Adrenal gland (tissue), 9 donors: ENCODE measurements at regions not wholly inside any gene's neighbourhood (a gene's known extent, or its start where the extent isn't known, plus 50 kb on each side); places are given as distances from the start of the nearest gene placed in this dataset.

Source experiments
- DNase-seq, 7 donors: peaks; one replicate each; pipeline ENCODE4 v3.0.0-alpha.2; 2019 to 2020
- H3K27ac ChIP-seq, 5 donors: fragments of 200-600 bp; sonication (generic) in 4 of 5; 1 replicate in 3 of 5; 2 replicates in 2 of 5; pipeline versions ENCODE4 v1.5.1 to v1.8.0; 2016 to 2020; ENCODE audit warnings: mild to moderate bottlenecking in 1 of 5
- H3K27me3 ChIP-seq: fragments of 200-600 bp; 2 replicates; pipeline ENCODE4 v1.8.0; 2021
- H3K36me3 ChIP-seq, 2 donors: fragments of 200-600 bp; replicated peaks in 1 of 2; 1 replicate in 1 of 2; 2 replicates in 1 of 2; pipeline versions ENCODE4 v1.5.1 to v1.8.0; 2018 to 2022
- H3K4me1 ChIP-seq, 2 donors: fragments of 200-600 bp; replicated peaks in 1 of 2; 1 replicate in 1 of 2; 2 replicates in 1 of 2; pipeline versions ENCODE4 v1.5.1 to v1.8.0; 2018 to 2021
- H3K4me3 ChIP-seq, 4 donors: fragments of 200-600 bp; sonication (generic) in 3 of 4; one replicate each; pipeline ENCODE4 v1.5.1; 2016 to 2018
- H3K9me3 ChIP-seq, 3 donors: fragments of 200-600 bp; sonication (generic) in 1 of 3; replicated peaks in 1 of 3; 1 replicate in 2 of 3; 2 replicates in 1 of 3; pipeline versions ENCODE4 v1.5.1 to v1.8.0; 2016 to 2021
- CTCF ChIP-seq, 6 experiments: fragments of 450-650 bp in 4 of 6; fragments of 200-600 bp in 2 of 6; sonication (generic) in 1 of 6; IDR thresholded peaks; 1 replicate in 5 of 6; 2 replicates in 1 of 6; pipeline versions ENCODE4 v1.5.1 to v1.8.0; 2016 to 2021; ENCODE audit warnings: antibody characterized with exemption in 6 of 6, mild to moderate bottlenecking in 2 of 6, moderate library complexity in 1 of 6
- POLR2A ChIP-seq, 2 donors: fragments of 450-650 bp; IDR thresholded peaks; one replicate each; pipeline ENCODE4 v1.6.1; 2017; ENCODE audit warnings: antibody characterized with exemption in 2 of 2, mild to moderate bottlenecking in 2 of 2, moderate library complexity in 1 of 2
- WGBS, 4 donors: extraction: QIAGEN DNeasy Blood & Tissue Kit in 2 of 4; methylation state at CpG; one replicate each; pipeline versions ENCODE4 v1.1.5 to v1.1.7; 2013 to 2017; 5-methylcytosine and 5-hydroxymethylcytosine counted together
- intact Hi-C, 2 donors: fragments of 100-400 bp; cut with DNase I; formaldehyde crosslinking; loops; one replicate each; pipeline versions ENCODE4 v1.14.1 to v1.15.0; 2022 to 2023
- donor health status: healthy with polysubstance abuse.
- donor health status: Bipolar disorder and iron deficiency.
- donor health status: DM: yes; HTN: yes; CAD: no.
- donor health status: DM: no; HTN: no; CAD: no.
- donor health status: DM: no; HTN: no; CAD: no.

- intact Hi-C loops = no loop called here
- Histone ChIP-seq H3K27me3 (no peaks in the 10 kb centered on the region), H3K4me3 (no peak overlapping the region), H3K9me3 (no peaks in the 10 kb centered on the region), H3K36me3 (no peaks in the 10 kb centered on the region), H3K4me1 (no peaks in the 10 kb centered on the region), H3K27ac (no peak overlapping the region)
- 85 to 92% (median 89%) methylated on average over 3 of the region's 3 CpGs for WGBS, 4 donors
- DNase-seq = no peak
- TF ChIP-seq POLR2A (IDR thresholded peaks at IDR 0.05) = no peak
- no peak for TF ChIP-seq CTCF (IDR thresholded peaks at IDR 0.05)
These were observed 398.8 kb upstream of the RAG2 start for GRCh38 chr11:36996795-36997194.

- Histone ChIP-seq H3K36me3 (no peaks in the 10 kb centered on the region), H3K4me1 (no peaks in the 10 kb centered on the region), H3K27ac (no peak overlapping the region), H3K9me3 (no peaks in the 10 kb centered on the region), H3K4me3 (no peak overlapping the region), H3K27me3 (no peaks in the 10 kb centered on the region)
- 49 to 60% (median 55%) methylated on average over 6 of the region's 6 CpGs for WGBS, 4 donors
- DNase-seq = no peak
- intact Hi-C loops = no loop called here
- TF ChIP-seq POLR2A (IDR thresholded peaks at IDR 0.05) = no peak
- no peak for TF ChIP-seq CTCF (IDR thresholded peaks at IDR 0.05)
These were observed 396.2 kb upstream of the RAG2 start for GRCh38 chr11:36994208-36994607.

- Histone ChIP-seq H3K27me3 (no peaks in the 10 kb centered on the region), H3K9me3 (no peaks in the 10 kb centered on the region), H3K27ac (no peak overlapping the region), H3K36me3 (no peaks in the 10 kb centered on the region), H3K4me3 (no peak overlapping the region), H3K4me1 (no peaks in the 10 kb centered on the region)
- no peak for DNase-seq
- 68 to 97% (median 94%) methylated on average over 1 of the region's 1 CpG for WGBS, 4 donors
- intact Hi-C loops = no loop called here
- TF ChIP-seq POLR2A (IDR thresholded peaks at IDR 0.05) (no peak), CTCF (IDR thresholded peaks at IDR 0.05) (no peak)
These were observed 390.5 kb upstream of the RAG2 start for GRCh38 chr11:36988556-36988955.

- Histone ChIP-seq H3K4me1 (no peaks in the 10 kb centered on the region), H3K4me3 (no peak overlapping the region), H3K36me3 (no peaks in the 10 kb centered on the region), H3K9me3 (no peaks in the 10 kb centered on the region), H3K27me3 (no peaks in the 10 kb centered on the region), H3K27ac (no peak overlapping the region)
- intact Hi-C loops = no loop called here
- 63 to 86% (median 80%) methylated on average over 3 of the region's 3 CpGs for WGBS, 4 donors
- DNase-seq = no peak
- no peak for TF ChIP-seq CTCF (IDR thresholded peaks at IDR 0.05)
- no peak for TF ChIP-seq POLR2A (IDR thresholded peaks at IDR 0.05)
These were observed 387.5 kb upstream of the RAG2 start for GRCh38 chr11:36985562-36985961.
